Mesenchymal stem cell (in vitro differentiated cells and primary cell): ENCODE measurements at regions not wholly inside any gene's neighbourhood (a gene's known extent, or its start where the extent isn't known, plus 50 kb on each side); places are given as distances from the start of the nearest gene placed in this dataset.

Source experiments
- DNase-seq: peaks from one replicate; pipeline ENCODE4 v3.0.0-alpha.2; 2013
- H2AFZ ChIP-seq: one replicate; pipeline ENCODE4 v1.6.1; 2013; ENCODE audit warnings: low read depth, mild to moderate bottlenecking, control low read depth, inconsistent platforms, low read length, moderate library complexity
- H2AK5ac ChIP-seq: 2 replicates; pipeline ENCODE4 v1.6.1; 2013; ENCODE audit warnings: low read length, moderate library complexity, mild to moderate bottlenecking, inconsistent platforms; ENCODE audit not compliant: severe bottlenecking
- H2BK120ac ChIP-seq: one replicate; pipeline ENCODE4 v1.6.1; 2013; ENCODE audit warnings: low read depth, mild to moderate bottlenecking, inconsistent platforms, low read length, moderate library complexity
- H2BK12ac ChIP-seq, 2 experiments: one replicate each; pipeline ENCODE4 v1.6.1; 2013; ENCODE audit warnings: inconsistent platforms in 2 of 2, low read length in 2 of 2, mild to moderate bottlenecking in 2 of 2, moderate library complexity in 2 of 2, control low read depth in 1 of 2
- H2BK15ac ChIP-seq: one replicate; pipeline ENCODE4 v1.6.1; 2013; ENCODE audit warnings: mild to moderate bottlenecking, low read depth, inconsistent platforms; ENCODE audit not compliant: poor library complexity, severe bottlenecking
- H2BK5ac ChIP-seq: 2 replicates; pipeline ENCODE4 v1.6.1; 2013; ENCODE audit warnings: low read depth, mild to moderate bottlenecking, low read length, control low read depth, inconsistent platforms; ENCODE audit not compliant: poor library complexity, severe bottlenecking
- H3K14ac ChIP-seq, 2 experiments: one replicate each; pipeline ENCODE4 v1.6.1; 2013; ENCODE audit warnings: inconsistent platforms in 2 of 2, low read length in 2 of 2, control low read depth in 1 of 2, mild to moderate bottlenecking in 1 of 2, moderate library complexity in 1 of 2
- H3K18ac ChIP-seq, 2 experiments: one replicate each; pipeline ENCODE4 v1.6.1; 2013; ENCODE audit warnings: inconsistent platforms in 2 of 2, low read length in 2 of 2, control low read depth in 1 of 2, low read depth in 1 of 2, mild to moderate bottlenecking in 1 of 2
- H3K23ac ChIP-seq, 2 experiments: one replicate each; pipeline ENCODE4 v1.6.1; 2013; ENCODE audit warnings: inconsistent platforms in 2 of 2, low read length in 2 of 2, mild to moderate bottlenecking in 2 of 2, moderate library complexity in 2 of 2, control low read depth in 1 of 2
- H3K27ac ChIP-seq: 2 replicates; pipeline ENCODE4 v1.5.1; 2013; ENCODE audit warnings: mild to moderate bottlenecking, moderate library complexity, low read length, control low read depth, inconsistent platforms; ENCODE audit not compliant: poor library complexity, severe bottlenecking
- H3K27me3 ChIP-seq, 2 experiments: 2 replicates each; pipeline versions ENCODE4 v1.6.1 to v1.7.0; 2013; ENCODE audit warnings: low read length in 2 of 2, mild to moderate bottlenecking in 2 of 2, moderate library complexity in 2 of 2, control low read depth in 1 of 2, inconsistent platforms in 1 of 2; ENCODE audit not compliant: control insufficient read depth in 1 of 2, insufficient read depth in 1 of 2
- H3K36me3 ChIP-seq, 2 experiments: 2 replicates each; pipeline versions ENCODE4 v1.6.1 to v1.7.0; 2013; ENCODE audit warnings: low read length in 2 of 2, control low read depth in 1 of 2, inconsistent platforms in 1 of 2, low read depth in 1 of 2, mild to moderate bottlenecking in 1 of 2; ENCODE audit not compliant: insufficient read depth in 2 of 2, control insufficient read depth in 1 of 2
- H3K4ac ChIP-seq, 2 experiments: one replicate each; pipeline ENCODE4 v1.6.1; 2013; ENCODE audit warnings: inconsistent platforms in 2 of 2, low read length in 2 of 2, mild to moderate bottlenecking in 2 of 2, moderate library complexity in 2 of 2, control low read depth in 1 of 2, low read depth in 1 of 2
- H3K4me1 ChIP-seq: 2 replicates; pipeline ENCODE4 v1.6.1; 2013; ENCODE audit warnings: low read depth, low read length, control low read depth; ENCODE audit not compliant: control insufficient read depth, insufficient read depth
- H3K4me2 ChIP-seq: 2 replicates; pipeline ENCODE4 v1.6.1; 2013; ENCODE audit warnings: low read length, mild to moderate bottlenecking, inconsistent platforms; ENCODE audit not compliant: poor library complexity, severe bottlenecking
- H3K4me3 ChIP-seq, 2 experiments: 2 replicates each; pipeline versions ENCODE4 v1.5.1 to v1.7.0; 2013; ENCODE audit warnings: low read length in 2 of 2, mild to moderate bottlenecking in 2 of 2, control low read depth in 1 of 2, low read depth in 1 of 2; ENCODE audit not compliant: insufficient read depth in 1 of 2
- H3K79me1 ChIP-seq: replicated peaks from 2 replicates; pipeline ENCODE4 v1.6.1; 2013; ENCODE audit warnings: mild to moderate bottlenecking, control low read depth, low read length, inconsistent platforms; ENCODE audit not compliant: poor library complexity, severe bottlenecking
- H3K9ac ChIP-seq: 2 replicates; pipeline ENCODE4 v1.7.0; 2013; ENCODE audit warnings: mild to moderate bottlenecking, low read length, moderate library complexity
- H3K9me3 ChIP-seq: 2 replicates; pipeline ENCODE4 v1.7.0; 2013; ENCODE audit warnings: mild to moderate bottlenecking, low read length; ENCODE audit not compliant: control insufficient read depth
- H4K8ac ChIP-seq: one replicate; pipeline ENCODE4 v1.6.1; 2013; ENCODE audit warnings: inconsistent platforms, mild to moderate bottlenecking, low read length, moderate library complexity
- H4K91ac ChIP-seq: one replicate; pipeline ENCODE4 v1.6.1; 2013; ENCODE audit warnings: mild to moderate bottlenecking, low read length, inconsistent platforms
- WGBS: methylation state at CpG from one replicate; pipeline ENCODE4 v1.1.7; 2013; ENCODE audit warnings: mixed read lengths; 5-methylcytosine and 5-hydroxymethylcytosine counted together

DNA sequence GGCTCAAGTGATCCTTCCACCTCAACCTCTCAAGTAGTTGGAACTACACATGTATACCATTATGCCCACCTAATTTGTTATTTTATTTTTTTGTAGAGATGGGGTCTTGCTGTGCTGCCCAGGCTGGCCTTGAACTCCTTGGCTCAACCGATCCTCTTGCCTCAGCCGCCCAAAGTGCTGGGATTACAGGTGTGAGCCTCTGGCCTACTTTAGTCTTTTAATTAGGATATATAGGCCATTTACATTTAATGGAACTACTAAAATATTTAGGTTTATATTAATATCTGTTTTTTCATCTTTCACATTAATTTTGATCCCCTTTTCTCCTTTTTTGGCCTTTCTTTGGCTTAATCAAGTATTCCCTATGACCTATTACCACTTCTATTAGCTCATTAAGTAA is 95.7 kb upstream of the OSR1 start:
- H3K4me3 ChIP-seq, result peak overlapping the region in 1 of 2 experiments; percentile 7

DNA sequence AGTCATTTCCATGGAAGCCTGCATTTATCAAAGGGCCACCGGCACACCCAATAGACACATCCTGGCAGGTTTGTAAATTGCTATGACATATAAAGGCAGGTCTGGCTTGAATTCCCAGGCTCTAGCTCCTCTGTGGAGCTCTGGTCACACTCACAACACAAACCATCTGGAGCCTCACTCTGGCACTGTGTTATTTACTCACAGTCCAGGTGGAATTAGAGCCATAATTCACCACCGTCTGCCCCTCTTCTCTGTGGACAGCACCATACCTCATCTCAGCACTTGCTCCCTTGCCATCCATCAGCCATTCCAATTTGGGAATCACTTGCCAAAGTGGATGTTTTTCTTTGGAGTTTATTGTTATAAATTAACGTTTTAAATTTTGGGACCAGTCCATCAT is 84.3 kb upstream of the OSR1 start:
- no peak overlapping the region for H3K18ac ChIP-seq
- H3K4me2 ChIP-seq, result no peak overlapping the region
- H3K23ac ChIP-seq, result no peak overlapping the region
- no peak overlapping the region for H3K14ac ChIP-seq
- H3K4me1 ChIP-seq, result no peaks in the 10 kb centered on the region
- no peak overlapping the region for H4K8ac ChIP-seq
- H3K9ac ChIP-seq, result no peak overlapping the region
- H2AK5ac ChIP-seq, result no peak overlapping the region
- H3K4ac ChIP-seq, result no peak overlapping the region
- no peak overlapping the region for H4K91ac ChIP-seq
- no peak overlapping the region for H2BK15ac ChIP-seq
- no peak overlapping the region for H2BK120ac ChIP-seq
- no peaks in the 10 kb centered on the region for H3K27me3 ChIP-seq
- no peak for DNase-seq
- H3K36me3 ChIP-seq, result no peaks in the 10 kb centered on the region
- H2BK12ac ChIP-seq, result no peak overlapping the region
- H3K27ac ChIP-seq, result no peak overlapping the region
- no peaks in the 10 kb centered on the region for H3K79me1 ChIP-seq
- H3K4me3 ChIP-seq, result no peak overlapping the region
- H2AFZ ChIP-seq, result no peak overlapping the region
- peaks cover 8% of the 10 kb centered on the region for H3K9me3 ChIP-seq
- H2BK5ac ChIP-seq, result no peak overlapping the region
- 88% methylated on average over 3 of the region's 3 CpGs for WGBS

More for the DNA sequence above, 95.7 kb upstream of the OSR1 start:
- H2BK12ac ChIP-seq, result no peak overlapping the region
- no peak overlapping the region for H4K91ac ChIP-seq
- no peak overlapping the region for H3K27ac ChIP-seq
- no peak overlapping the region for H2BK15ac ChIP-seq
- H2BK120ac ChIP-seq, result no peak overlapping the region
- H3K23ac ChIP-seq, result no peak overlapping the region
- no peaks in the 10 kb centered on the region for H3K4me1 ChIP-seq
- H2BK5ac ChIP-seq, result no peak overlapping the region
- no peak overlapping the region for H3K4ac ChIP-seq
- H3K79me1 ChIP-seq, result no peaks in the 10 kb centered on the region
- H3K18ac ChIP-seq, result no peak overlapping the region
- H3K9ac ChIP-seq, result no peak overlapping the region
- H3K9me3 ChIP-seq, result peaks cover 19% of the 10 kb centered on the region
- no peak overlapping the region for H3K14ac ChIP-seq
- no peak overlapping the region for H2AFZ ChIP-seq
- H3K4me2 ChIP-seq, result no peak overlapping the region
- H4K8ac ChIP-seq, result no peak overlapping the region
- H3K27me3 ChIP-seq, result peaks cover 3 to 7% of the 10 kb centered on the region in 2 experiments
- WGBS, result no CpG with 5 or more reads among the region's 2 CpGs
- no peak for DNase-seq
- no peak overlapping the region for H2AK5ac ChIP-seq
- H3K36me3 ChIP-seq, result no peaks in the 10 kb centered on the region

DNA sequence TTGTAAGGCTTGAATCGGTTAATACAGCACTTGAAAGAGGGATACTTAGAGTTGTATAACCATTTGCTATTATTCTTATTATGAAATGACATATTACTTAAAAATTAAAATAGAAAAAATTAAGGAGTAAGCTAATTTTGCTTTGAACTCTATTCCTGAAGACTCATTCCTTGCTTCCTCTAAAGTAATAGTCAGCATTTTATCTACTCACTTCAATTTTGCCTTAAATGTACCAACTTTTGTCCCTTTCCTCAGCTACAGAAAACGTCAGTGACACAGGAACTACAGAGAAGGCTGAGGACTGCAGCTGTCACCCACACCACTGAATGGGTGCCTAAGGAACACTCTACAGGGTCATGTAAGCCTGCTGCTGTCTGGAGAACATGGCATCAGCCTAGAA is 80.7 kb upstream of the OSR1 start:
- H3K27me3 ChIP-seq, result no peaks in the 10 kb centered on the region
- H4K91ac ChIP-seq, result no peak overlapping the region
- H3K27ac ChIP-seq, result no peak overlapping the region
- H2AFZ ChIP-seq, result no peak overlapping the region
- WGBS, result 86% methylated on average over 2 of the region's 2 CpGs
- no peak overlapping the region for H3K14ac ChIP-seq
- no peak overlapping the region for H3K23ac ChIP-seq
- no peak overlapping the region for H2AK5ac ChIP-seq
- H3K36me3 ChIP-seq, result no peaks in the 10 kb centered on the region
- no peak overlapping the region for H2BK120ac ChIP-seq
- H3K4ac ChIP-seq, result no peak overlapping the region
- DNase-seq, result no peak
- H3K18ac ChIP-seq, result no peak overlapping the region
- no peak overlapping the region for H3K9ac ChIP-seq
- no peaks in the 10 kb centered on the region for H3K4me1 ChIP-seq
- no peak overlapping the region for H3K4me3 ChIP-seq
- H4K8ac ChIP-seq, result no peak overlapping the region
- no peak overlapping the region for H3K4me2 ChIP-seq
- no peak overlapping the region for H2BK5ac ChIP-seq
- H2BK15ac ChIP-seq, result no peak overlapping the region
- H3K79me1 ChIP-seq, result no peaks in the 10 kb centered on the region
- no peaks in the 10 kb centered on the region for H3K9me3 ChIP-seq
- H2BK12ac ChIP-seq, result no peak overlapping the region

DNA sequence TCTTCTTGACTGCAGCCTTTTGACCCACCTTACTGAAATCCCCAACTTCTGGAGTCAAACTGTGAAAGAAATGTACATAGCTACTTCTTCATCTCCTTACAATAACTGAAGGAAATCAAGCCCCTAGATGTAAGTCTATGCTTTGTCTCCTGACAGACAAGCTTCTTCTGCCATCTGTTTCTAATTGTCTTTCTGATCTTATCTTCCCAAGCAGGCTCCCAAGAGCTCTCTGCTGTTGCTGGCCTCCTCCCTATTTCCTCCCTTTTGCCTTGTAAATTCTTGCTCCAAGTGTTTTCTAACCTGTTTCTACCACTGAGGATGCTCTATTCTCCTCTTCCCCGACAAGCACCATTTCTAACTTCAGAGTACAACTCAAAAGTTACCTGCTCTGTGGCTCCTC is 77.4 kb upstream of the OSR1 start:
- WGBS, result 2% methylated on average over 1 of the region's 1 CpG

More for the DNA sequence above, 77.4 kb upstream of the OSR1 start:
- Histone ChIP-seq H3K4me1 (no peaks in the 10 kb centered on the region), H3K9ac (no peak overlapping the region), H2BK12ac (no peak overlapping the region), H2BK5ac (no peak overlapping the region), H4K8ac (no peak overlapping the region), H3K4me2 (no peak overlapping the region), H2BK120ac (no peak overlapping the region), H3K27me3 (no peaks in the 10 kb centered on the region), H3K27ac (no peak overlapping the region), H3K79me1 (no peaks in the 10 kb centered on the region), H3K9me3 (no peaks in the 10 kb centered on the region), H4K91ac (no peak overlapping the region), H3K36me3 (no peaks in the 10 kb centered on the region), H3K14ac (no peak overlapping the region), H2AFZ (no peak overlapping the region), H2AK5ac (no peak overlapping the region), H3K4me3 (no peak overlapping the region), H2BK15ac (no peak overlapping the region), H3K23ac (no peak overlapping the region), H3K18ac (no peak overlapping the region), H3K4ac (no peak overlapping the region)
- no peak for DNase-seq
